UCSD-AML1 (cell line): ENCODE measurements at regions not wholly inside any gene's neighbourhood (a gene's known extent, or its start where the extent isn't known, plus 50 kb on each side); places are given as distances from the start of the nearest gene placed in this dataset.

Experiments used
- DNase-seq: peaks from one replicate; lab custom pipeline; 2025; ENCODE audit not compliant: unreplicated experiment; lab: John Stamatoyannopoulos, UW

DNA sequence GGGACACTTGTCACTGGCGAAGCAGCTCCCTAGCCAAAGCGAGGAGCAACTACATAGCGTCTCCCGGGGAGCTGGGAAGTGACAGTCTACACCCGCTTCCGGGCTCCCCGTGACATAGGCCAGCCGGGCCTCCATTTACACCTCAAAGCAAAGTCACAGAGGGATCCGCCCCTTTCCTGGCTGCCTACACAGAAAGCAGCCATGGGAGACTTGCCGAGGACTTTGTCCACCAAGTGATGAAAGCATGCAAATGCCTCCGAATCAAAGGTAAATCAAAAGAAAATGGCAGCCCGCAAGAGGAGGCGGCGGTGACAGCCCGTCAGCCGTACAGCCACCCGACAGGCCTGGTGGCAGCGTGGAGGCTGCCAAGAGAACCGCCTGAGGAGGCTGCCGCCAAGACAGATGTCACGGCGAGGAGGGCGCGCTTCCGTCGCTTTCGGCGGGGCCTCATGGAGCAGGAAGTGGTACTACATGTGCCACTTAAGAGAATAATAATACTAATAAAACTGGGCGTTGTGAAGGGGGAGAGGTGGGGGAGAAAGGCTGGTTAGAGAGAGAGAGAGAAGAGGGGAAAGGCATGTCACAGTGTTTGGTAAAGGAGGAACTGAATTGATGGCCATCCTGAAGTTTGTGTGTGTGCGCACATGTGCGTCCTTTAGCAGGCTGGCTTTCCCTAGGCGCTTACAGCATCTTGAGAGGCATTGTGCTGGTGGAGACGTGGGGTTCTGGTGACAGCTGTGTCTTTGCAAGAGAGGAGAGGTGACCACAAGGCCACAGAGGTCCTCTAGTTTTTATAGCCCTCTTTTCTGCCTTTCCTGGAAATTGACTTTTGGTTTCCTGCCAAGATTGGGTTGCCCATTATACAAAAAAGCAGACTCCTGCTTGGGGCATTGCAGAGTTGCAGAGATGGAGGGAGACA, 661.7 kb downstream of the VRK1 start:
- no peak for DNase-seq

DNA sequence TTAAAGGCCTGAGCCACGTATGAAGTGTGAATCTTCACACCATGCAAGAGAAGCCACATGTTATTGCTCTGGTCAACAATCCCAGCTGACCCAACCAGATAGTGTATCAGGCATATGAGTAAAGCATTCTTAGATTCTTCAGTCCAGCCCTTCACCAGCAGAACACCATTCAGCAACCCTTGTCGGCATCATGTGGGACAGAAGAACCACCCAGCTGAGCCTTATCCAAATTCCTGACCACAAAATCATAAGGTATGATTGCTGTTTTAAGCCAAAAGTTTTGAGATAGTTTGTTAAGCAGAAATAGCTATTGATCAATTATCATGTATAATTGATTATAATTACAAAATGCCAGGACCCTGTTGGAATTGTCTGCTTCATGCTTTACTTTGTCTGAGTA, 664.9 kb downstream of the VRK1 start:
- no peak for DNase-seq

DNA sequence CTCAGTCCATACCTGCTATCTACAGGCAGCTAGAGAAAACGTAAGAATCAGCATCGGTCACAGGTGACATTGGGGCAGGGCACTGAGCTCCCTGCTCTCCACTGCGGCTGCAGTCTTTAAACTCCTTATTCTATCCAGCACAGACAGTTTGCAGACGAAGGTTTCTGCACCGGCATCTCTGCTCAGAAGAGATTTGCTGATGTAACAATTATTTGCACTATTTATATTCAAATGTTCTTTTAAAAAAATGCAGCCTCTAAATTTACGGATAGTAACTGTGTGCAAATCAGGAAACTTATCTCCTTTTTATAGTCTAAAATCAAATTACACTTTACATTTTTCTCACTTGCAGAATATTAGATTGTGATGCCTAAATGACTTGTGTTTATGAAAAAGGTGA, 671.0 kb downstream of the VRK1 start:
- no peak for DNase-seq

DNA sequence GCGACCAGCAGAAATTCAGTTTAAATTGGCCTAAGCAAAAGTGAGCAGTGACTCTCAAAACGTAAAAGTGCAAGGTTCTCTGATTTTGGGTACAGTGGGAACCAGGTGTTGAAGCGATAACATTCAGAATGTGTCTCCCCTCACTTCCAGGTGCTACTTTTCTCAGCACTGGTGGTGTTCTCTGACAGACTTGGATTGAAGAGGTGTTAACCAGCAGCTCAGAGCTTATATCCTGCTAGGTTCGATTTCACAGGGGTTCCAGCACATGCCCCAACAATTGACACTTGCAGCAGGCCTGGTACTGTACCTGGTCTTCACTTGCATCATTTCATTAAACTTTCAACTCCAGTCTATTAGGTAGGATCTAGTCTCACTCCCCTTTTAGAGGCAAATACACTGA, 680.2 kb downstream of the VRK1 start:
- DNase-seq = no peak

DNA sequence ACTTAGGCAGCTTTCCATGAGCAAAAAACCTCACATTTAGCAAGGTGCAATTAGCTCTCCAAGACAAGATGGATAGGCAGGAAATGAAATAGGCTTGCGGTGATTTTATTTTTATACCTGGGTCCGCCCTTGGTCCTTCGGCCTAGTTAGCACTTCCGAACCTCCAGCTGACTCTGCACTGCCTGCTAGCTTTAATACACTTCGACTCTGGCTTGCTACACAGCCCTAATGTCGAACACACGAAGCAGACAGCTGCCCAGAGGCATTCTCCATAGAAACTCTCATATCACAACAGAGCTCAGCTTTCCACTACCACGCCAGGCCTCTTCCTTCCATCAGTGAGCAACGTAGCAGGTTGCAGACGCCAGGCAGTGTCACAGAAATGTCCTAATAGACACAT, 688.0 kb downstream of the VRK1 start:
- no peak for DNase-seq

DNA sequence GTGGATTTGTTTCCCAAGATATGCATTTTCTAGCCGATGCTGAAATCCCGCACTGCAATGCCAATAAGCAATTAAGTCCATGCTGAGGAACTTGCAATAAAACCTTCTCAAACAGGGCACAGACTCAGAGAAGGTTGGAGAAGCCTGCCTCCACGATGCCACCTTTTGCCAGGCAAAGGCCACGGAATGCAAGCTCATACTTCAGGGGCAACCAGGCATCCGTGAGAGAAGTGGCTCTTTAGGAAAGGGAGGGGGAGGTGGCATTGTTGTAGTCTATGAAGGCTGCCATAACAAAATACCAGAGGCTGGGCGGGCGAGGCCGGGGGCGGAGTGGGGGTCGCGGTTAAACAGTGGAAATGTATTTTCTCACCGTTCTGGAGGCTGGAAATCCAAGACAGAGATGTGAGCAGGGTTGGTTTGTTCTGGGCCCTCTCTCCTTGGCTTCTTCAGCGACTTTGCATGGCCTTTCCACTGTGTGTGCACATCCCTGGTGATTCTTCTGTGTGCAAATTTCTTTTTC, 689.5 kb downstream of the VRK1 start:
- DNase-seq = no peak

DNA sequence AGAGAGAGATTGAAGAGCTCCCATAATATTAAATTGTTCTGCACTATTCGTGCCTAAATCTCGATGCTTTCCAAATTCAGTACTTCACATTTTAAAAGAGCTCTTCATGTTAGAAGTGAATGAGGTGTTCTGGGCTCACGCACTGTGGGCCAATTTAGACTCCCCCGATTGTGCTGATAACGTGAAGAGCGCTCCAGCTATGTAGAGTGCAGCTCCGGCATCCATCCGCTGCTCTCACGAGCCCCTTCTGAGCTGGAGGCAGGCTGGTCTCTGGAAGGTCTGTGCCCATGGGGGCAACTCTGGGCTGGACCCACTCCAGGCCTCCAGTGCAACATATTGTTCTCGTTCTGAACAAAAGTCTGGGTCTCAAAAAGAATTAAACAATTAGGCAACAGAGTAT, 692.6 kb downstream of the VRK1 start:
- DNase-seq = no peak

DNA sequence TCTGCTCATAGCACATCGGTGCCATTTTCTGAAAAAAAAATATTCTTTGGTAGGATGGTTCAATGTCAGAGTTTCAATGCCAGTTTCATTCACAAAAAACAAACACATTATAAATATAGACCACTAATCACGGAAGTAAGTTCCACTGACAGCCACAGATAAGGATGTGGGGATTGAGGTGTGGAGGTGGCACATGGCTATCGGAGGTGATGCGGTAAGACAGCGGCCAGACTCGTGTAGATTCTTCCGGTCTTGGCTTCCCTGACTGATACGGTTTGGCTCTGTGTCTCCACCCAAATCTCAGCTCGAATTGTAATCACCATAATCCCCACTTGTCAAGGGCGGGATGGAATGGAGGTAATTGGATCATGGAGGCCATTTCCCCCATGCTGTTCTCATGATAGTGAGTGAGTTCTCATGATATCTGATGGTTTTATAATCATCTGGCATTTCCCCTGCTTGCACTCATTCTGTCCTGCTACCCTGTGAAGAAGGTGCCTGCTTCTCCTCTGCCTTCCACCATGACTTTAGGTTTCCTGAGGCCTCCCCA, 693.4 kb downstream of the VRK1 start:
- no peak for DNase-seq

DNA sequence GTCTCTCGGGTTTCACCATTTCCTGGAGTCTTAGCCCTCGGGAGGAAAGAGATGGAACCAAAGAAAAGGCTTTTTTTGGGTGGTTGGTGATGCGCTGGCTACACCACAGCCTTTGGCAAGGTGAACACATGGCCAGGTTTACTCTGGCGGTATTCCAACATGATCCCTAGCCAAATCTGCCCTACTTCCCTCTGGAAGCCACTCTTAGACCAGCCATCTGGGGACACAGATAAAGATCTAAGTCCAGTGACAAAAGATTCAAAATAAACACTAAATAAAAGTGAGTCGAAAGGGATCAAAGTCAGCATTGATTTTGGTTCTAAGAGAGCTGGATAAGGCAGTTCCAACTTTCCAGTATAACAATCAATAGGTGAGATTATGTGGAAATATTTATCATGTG, 694.5 kb downstream of the VRK1 start:
- no peak for DNase-seq

DNA sequence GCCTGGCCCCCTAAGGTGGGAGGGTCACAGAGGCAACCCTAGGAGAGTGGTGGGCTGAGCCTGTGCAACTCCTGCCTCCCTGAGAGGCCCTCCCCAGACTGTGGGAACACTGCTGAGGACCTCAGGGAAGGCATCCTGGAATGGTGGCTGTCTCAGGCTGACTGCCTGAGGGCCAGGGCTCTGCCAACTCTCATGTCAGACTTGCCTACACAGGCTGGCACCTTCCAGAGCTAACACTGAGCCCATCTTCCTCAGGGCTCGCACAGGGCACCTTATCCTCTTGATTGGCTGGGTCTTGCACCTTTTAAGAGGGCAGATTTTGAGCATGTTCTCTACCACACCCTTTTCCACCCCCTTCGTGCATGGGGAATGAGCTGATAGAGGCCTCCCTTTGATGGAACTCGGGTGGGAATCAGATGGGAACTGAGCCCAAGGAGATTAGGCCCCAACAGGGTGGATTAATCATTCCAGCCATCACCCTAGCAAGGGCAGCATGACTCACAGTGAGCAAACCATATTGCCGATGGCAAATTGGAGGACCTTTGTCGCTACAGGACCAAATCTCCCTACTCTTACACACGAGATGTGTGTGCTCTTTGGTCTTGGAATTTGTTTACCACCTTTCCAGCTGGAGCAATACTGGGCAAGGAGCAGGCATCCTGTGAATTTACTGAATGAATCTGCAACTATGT, 702.8 kb downstream of the VRK1 start:
- no peak for DNase-seq

DNA sequence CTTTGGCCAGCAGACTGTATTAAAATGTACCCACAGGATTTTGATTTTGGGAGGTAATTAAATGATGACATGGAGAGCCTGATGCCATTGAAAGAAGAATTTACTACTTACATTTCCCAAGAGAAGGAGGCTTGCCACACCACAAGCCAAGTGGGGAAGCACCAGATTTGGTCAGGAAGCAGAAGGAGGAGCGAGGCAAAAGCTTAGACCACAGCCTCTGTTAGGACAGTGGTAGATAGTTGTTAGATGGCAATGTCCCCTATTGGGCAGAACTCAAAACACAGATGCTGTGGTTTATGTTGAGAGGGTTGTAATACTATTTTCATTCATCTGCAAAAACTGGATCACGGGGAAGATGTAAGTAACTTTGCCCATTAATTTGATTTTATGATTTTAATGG, 709.4 kb downstream of the VRK1 start:
- DNase-seq = no peak

DNA sequence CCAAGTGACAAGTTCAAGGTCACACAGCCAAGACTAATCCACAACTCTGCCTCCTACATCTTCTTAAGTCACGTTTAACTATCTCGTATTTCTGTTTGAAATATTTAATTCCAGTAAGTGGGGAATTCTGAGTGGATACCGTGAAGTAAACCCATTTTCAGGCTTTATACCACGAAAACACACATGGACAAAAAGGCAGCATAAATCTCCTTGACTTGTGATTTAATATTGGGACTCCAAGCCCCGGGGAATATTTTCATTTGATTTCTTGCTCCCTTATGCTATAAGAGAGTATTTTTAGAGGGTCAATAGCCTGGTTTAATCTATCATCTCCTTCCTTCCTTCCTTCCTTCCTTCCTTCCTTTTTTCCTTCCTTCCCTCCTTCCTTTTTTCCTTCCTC, 716.7 kb downstream of the VRK1 start:
- DNase-seq = no peak

DNA sequence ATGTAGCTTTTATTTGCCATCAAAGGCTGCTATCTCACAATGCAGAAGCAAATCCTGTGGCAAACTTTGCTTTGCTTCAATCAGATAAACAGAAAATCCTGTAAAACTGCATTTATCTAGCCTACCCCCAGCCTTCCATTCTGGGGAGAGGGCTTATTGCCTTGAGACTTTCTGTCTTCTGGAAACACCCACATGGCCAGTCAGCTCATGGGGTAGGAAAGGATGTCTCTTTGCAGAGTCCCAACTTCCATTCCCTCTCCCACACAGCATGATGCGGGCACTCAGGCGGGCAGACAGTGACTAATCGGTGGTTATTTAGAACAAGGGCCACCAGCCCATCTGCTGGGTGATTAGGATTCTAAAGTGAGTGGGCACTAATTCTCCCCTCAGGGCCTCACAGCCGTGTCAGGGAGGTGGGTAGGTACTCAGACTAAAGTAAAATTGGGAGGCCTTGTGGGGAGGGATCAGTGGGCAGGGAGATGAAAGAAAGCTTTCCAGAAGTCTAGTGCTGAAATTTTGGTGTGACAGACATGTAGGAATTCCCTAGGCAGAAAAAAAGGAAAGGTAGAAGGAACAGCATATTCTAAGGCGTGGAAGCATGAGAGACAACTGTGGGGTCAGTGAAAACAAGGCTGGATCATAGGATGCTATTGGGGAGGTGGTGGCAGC, 720.5 kb downstream of the VRK1 start:
- DNase-seq = no peak

DNA sequence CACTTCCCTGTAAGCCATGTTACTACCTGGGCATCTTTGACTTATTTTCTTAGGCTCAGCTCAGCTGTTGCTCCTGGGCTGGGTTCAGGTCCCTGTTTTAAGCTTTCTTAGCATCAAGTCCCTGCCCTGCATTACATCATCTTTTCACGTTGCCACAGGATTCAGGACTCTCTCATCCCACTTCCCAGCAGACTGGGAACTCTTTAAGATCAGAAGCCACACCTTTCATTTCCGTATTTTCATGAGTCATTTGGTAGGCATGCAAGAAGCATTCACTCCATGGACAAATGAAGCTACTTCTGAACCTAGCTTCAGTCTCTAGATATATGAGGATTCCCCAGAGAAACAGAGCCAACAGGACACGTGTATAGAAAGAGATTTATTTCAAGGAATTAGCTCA, 726.8 kb downstream of the VRK1 start:
- DNase-seq = no peak

DNA sequence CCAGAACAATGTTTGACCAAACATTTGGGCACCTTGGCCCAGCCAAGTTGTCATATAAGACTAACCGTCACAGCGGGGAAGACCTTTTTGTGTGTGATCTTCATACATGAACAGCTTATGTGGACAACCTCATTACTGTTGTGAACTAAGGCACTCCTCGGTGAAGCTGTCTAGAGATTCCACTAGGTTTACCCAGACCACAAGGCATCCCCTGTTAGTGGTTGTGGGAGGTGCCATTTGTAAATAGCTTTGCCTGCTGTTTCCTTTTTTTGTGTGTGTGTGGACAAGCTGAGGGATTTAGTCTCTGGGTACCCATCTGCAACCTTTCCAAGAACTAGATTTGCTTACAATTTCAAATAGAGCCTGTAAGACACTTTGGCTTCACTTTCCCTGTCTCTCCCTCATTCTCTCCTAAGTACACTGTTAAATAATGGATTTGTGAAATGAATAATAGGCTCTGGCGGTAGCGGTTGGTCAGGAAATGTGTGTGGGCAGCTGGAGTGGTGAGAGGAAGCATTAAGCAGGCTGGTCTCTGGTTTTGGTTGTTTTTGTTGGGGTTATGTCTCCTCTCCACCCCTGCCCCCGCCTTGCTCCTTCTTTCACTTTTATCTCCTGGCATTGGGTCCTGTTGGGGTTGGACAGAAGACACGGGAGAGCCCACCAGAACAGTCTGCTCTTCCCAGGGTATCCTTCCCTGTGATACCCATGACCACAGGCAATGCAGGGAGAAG, 727.6 kb downstream of the VRK1 start:
- DNase-seq = peak; percentile 16

DNA sequence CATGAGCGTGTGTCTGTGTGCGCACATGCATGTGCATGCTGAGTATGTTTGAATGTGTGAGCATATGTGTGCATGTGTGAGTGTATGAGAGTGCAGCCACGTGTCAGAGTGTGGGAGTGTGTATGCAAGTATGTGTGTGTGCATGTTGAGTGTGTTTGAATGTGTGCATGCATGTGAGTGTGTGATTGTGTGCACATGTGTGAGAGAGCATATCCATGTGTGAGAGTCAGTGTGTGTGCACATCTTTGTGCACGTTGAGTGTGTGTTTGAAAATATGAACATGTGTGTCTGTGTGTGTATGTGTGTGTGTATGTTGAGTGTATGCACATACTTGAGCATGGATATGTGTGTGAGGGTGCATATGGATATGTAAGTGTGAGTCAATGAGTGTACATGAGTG, 730.8 kb downstream of the VRK1 start:
- no peak for DNase-seq

DNA sequence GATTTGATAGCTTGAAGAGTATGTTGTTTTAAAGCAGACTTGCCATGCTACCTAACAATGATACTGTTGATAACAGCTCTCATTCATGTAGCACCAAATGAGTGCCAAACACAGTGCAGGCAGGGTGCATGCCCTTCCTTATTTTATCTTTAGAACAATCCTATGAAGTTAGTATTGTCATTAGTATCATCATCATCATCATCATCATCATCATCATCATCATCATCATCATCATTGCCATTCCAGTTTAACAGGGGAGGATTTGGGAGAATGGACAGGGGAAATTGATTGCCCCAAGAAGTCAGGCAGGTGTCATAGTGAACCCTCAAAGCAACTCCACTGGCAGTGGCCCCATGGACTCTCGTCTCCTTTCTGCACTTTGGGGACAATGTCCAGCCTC, 734.9 kb downstream of the VRK1 start:
- DNase-seq = no peak

DNA sequence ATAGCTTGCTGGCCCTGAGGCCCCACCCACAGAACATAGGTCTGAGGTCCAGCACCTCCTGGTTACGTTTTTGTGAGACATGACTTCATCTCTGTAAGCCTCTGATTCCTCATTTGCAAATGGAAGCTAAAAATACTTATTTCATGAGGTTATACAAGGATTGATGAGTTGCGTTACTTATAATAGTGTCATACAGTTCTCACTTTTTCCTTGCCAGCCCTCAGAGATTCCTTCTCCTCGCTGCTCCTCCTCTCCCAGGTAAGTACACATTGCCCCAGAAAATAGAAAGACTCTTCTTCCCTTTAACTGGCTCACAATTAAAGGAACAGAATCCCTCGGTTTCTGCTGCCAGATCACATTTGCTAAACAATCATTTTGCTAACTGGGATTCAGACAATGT, 739.2 kb downstream of the VRK1 start:
- no peak for DNase-seq

DNA sequence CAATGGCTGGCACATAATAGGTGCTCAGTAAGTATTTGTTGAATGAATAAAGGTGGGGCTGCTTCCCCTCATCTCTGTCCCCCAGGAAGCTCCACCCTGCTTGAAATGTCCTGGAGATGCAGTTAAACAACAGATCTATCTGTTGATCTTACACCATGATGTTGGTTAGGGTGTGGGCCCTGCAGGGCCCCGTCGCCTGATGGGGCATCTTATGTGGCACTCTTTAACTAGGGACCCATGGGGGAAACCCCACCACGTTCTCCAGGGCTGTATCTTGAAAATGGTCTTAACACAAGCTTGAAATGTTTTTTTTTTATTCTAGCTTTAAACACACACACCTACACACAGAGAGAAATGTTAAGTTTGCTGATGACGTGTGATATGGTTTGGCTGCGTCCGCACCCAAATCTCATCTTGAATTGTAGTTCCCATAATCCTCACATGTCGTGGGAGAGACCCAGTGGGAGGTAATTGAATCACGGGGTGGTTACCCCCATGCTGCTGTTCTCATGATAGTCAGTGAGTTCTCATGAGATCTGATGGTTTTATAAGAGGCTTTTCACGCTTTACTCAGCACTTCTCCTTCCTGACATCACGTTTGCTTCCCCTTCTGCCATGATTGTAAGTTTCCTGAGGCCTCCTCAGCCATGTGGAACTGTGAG, 741.7 kb downstream of the VRK1 start:
- DNase-seq = no peak

DNA sequence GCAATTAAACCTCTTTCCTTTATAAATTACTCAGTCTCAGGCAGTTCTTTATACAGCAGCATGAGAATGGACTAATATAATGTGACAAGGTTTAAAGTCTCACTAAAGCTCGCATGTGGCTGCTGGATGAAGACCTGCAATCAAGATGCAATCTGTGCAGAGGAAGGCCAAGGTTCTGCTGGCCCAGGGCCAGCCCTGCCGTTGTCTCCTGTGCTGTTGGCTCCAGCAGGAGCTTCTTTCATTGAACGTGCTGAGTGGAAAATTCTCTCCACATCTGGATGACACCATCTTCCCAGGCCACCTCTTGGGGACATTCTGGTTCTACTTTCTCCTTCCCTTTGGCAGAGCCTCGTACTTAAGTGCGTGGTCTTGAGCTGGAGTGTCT, 742.2 kb downstream of the VRK1 start:
- no peak for DNase-seq
